NCI-H82 treated with DMSO at 0.1 percent for 48 hours (cell line): ENCODE measurements at regions not wholly inside any gene's neighbourhood (a gene's known extent, or its start where the extent isn't known, plus 50 kb on each side); places are given as distances from the start of the nearest gene placed in this dataset.

Experiments used
- DNase-seq: peaks from one replicate; lab custom pipeline; 2025; ENCODE audit not compliant: unreplicated experiment; lab: John Stamatoyannopoulos, UW

- no peak for DNase-seq
These were observed 304.1 kb upstream of the MME start for GRCh38 chr3:154775821-154776548.

- DNase-seq, result no peak
These were observed 313.2 kb upstream of the MME start for GRCh38 chr3:154766765-154767503.

- DNase-seq, result no peak
These were observed 315.1 kb upstream of the MME start for GRCh38 chr3:154764856-154765640.

GRCh38 chr3:154762486-154762885 lies 317.6 kb upstream of the MME start:
- no peak for DNase-seq

DNA sequence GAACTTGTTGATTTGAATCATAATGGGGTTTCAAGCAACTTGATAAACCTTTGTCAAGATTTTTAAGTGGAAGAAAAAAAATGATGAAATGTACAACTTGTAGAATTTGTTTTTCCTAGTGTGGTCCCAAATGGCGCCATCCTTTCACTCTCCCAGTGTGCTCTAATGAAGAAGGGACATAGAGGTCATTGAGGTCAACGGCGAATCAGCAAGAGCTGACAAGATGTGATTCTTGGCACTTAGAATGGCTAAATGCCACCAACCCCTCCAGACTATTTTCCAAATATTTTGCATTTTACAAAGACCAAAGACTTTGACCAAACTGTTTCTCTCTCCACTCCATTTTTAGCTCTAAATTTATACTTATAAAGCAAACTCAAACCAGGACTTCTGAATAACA lies 320.2 kb upstream of the MME start:
- no peak for DNase-seq

DNA sequence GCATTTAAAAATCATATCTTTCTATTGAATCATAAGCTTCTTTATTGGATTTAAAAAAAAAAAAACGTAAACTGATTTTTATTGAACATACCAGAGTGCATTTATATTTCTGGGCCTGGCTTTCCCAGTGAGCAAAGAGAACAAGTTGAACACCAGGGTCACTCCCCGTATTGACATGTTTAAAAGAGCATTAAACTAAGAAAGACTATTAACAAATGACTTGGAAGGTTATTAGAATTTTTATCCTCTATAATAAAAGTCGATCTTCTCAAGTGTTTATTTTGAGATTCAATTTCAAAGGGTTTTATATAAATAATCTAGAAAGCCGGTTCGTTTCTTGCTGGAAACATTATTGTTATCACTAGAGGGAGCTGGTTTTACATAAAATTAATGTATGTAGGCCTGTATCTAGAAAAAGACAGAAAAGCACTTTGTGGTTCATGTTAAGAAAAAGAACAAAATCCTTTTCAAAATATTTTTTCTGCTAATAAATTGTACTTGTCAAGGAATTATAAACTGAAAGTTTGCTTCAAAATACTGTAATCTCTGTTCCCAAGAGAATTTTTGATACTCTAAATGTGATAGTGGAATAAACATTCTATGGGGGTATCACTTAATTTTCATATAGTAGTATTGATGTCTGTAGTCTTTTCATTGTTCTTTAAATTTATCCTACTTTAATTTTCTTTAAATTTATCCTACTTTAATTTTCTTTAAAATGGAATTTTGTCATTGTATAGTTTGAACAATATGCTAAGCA lies 321.8 kb upstream of the MME start:
- no peak for DNase-seq

DNA sequence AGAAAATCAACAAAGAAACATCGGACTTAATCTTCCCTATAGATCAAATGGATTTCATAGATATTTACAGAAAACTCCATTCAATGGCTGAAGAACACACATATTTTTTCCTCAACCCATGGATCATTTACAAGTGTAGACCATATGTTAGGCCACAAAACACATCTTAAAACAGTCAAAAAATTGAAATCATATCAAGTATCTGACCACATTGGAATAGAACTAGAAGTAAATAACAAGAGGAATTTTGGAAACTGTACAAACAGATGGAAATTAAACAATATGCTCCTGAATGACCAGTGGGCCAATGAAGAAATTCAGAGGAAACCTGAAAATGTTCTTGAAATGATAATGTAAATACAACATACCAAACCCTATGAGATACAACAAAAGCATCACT lies 323.1 kb upstream of the GPR149 start:
- DNase-seq, result no peak

DNA sequence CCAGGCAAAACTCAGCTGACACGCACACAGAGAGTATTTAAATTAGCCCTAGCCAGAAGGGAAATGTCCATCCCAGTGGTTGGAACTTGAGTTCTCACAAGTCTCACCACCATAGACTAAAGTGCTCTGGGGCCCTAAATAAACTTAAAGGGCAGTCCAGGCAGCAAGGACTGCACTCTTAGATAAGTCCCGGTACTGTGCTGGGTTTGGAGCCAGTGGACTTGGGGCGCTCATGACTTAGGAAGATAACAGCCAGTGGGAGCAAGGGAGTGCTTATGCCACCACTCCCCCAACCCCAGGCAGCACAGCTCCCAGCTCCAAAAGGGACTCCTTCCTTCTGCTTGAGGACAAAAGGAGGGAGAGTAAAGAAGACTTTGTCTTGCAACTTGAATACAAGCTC lies 319.5 kb upstream of the GPR149 start:
- DNase-seq, result no peak

- DNase-seq, result no peak
These were observed 315.9 kb upstream of the GPR149 start for GRCh38 chr3:154745929-154746328.

DNA sequence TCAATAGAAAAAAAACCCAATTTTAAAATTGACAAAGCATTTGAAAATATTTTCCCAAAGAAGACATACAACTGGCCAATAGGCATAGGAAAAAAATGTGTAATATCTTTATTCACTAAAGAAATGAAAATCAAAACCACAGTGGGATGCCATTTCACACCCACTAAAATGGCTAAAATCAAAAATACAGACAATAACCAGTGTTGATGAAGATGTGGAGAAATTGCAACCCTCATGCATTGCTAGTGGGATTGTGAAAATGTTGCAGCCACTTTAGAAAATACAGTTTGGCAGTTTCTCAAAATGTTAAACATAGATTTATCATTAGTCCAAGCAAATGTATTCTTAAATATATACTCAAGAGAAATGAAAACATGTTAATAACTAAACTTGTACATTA lies 315.1 kb upstream of the GPR149 start:
- DNase-seq, result no peak

- DNase-seq, result no peak
These were observed 313.4 kb upstream of the GPR149 start for GRCh38 chr3:154743418-154743817.

DNA sequence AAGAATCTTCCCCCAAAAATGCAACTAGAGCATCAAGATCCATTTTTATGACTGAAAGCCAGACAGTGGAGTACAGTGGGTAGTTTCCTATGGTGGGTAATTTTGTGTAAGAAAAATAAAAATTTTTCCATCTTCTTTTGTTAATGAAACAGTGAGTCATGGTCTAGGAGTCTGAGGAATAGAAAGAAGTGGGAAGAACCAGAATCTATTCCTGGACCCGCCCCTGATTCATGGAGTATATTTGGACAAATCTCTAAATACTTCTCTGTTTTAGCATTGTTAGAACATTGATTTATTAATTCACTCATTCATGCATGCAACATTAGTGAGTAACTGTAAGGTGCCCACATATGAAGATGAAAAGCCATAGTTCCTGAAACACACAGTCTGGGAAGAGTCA lies 304.5 kb upstream of the GPR149 start:
- DNase-seq, result no peak

DNA sequence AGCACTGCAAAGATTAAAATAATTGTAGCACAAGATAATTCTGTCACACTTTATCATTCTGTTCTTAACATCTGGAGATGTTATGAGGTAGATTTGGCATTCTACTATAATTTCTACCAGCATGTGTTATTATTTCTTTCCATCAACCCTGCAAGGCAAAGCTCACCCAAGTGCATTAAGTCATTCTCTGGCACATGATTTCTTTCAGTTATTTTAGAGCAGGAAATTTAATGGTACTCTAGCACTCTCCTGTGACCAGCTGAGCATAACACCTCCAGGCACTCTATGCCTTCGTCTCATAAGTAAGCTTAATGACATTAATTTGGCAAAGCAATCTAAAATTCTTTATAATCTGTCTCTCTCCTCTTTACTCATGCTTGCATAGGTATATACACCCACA lies 300.2 kb upstream of the GPR149 start:
- DNase-seq, result peak; percentile 42

GRCh38 chr3:154729741-154730140 lies 299.8 kb upstream of the GPR149 start:
- DNase-seq, result no peak

- no peak for DNase-seq
These were observed 298.3 kb upstream of the GPR149 start for GRCh38 chr3:154728285-154728684.

GRCh38 chr3:154720921-154721320 lies 290.9 kb upstream of the GPR149 start:
- no peak for DNase-seq

- no peak for DNase-seq
These were observed 288.1 kb upstream of the GPR149 start for GRCh38 chr3:154718053-154718452.

GRCh38 chr3:154716170-154716569 lies 286.2 kb upstream of the GPR149 start:
- DNase-seq, result no peak

- DNase-seq, result no peak
These were observed 278.6 kb upstream of the GPR149 start for GRCh38 chr3:154708554-154708953.

DNA sequence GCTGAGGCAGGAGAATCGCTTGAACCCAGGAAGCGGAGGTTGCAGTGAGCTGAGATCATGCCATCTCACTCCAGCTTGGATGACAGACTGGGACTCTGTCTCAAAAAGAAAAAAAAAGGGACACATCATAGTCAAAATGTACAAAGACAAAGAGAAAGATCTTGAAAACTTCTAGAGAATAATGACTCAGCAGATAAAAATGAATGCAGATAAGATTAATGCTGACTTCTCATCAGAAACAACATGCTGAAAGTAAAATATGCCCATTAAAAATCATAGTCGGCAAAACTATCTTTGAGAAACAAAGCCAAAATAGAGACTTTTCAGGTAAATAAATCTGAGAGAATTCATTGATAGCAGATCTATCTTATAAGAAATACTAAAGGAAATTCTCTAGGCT lies 271.1 kb upstream of the GPR149 start:
- no peak for DNase-seq

DNA sequence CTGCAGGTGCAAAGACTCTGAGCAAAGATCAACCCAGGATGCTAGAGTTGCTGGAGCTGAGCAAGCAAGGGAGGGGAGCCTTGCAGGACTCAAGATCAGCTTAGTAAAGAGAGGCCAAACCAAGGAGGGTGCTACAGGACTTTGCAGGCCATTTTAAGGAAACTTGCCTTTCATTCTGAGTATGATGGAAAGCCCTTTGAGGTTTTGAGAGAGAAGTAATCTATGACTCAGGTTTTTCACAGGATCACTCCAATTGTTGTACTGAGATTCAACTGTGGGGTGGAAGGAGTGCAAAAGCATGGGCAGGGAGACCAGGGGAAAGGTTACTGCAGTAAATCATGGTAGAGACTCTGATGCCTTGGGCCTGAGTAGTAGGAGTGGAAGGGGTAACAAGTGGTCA lies 260.4 kb upstream of the GPR149 start:
- DNase-seq, result no peak
